Epithelial cell of esophagus (primary cell): ENCODE measurements at regions not wholly inside any gene's neighbourhood (a gene's known extent, or its start where the extent isn't known, plus 50 kb on each side); places are given as distances from the start of the nearest gene placed in this dataset.

Source experiments
- DNase-seq: peaks from one replicate; pipeline ENCODE4 v3.0.0; 2010; ENCODE audit warnings: low read depth
- H3K4me3 ChIP-seq: 2 replicates; pipeline ENCODE4 v1.5.1; 2011; ENCODE audit warnings: mild to moderate bottlenecking, low read length, control low read depth
- TF ChIP-seq, protein P1 (sequence below): IDR thresholded peaks from 2 replicates; pipeline ENCODE4 v1.5.1; 2011; ENCODE audit warnings: low read depth, mild to moderate bottlenecking, low read length, control low read depth, inconsistent platforms; ENCODE audit not compliant: insufficient read depth; ENCODE audit errors: missing control alignments

DNA sequence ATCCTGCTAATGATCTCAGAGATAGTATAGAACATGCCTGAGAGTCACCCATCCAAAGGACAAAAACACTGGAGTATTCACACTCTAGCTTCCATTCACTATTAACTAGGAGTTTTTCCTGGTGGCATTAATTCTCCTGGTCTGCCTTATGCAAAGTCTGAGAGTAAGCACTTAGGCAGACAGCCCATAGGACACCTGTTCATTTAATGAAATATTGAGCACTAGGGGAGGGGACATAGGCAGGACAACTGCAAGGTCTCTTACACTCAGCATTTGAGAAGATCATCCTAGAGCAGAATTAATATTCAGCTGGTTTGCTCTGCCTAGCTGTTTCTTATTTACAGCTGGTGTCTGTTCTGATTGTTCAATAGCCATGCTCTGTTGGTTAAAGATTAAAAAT lies 508.5 kb downstream of the CENPC start:
- TF ChIP-seq, protein P1, sequence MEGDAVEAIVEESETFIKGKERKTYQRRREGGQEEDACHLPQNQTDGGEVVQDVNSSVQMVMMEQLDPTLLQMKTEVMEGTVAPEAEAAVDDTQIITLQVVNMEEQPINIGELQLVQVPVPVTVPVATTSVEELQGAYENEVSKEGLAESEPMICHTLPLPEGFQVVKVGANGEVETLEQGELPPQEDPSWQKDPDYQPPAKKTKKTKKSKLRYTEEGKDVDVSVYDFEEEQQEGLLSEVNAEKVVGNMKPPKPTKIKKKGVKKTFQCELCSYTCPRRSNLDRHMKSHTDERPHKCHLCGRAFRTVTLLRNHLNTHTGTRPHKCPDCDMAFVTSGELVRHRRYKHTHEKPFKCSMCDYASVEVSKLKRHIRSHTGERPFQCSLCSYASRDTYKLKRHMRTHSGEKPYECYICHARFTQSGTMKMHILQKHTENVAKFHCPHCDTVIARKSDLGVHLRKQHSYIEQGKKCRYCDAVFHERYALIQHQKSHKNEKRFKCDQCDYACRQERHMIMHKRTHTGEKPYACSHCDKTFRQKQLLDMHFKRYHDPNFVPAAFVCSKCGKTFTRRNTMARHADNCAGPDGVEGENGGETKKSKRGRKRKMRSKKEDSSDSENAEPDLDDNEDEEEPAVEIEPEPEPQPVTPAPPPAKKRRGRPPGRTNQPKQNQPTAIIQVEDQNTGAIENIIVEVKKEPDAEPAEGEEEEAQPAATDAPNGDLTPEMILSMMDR, result no peak
- H3K4me3 ChIP-seq, result no peak overlapping the region
- DNase-seq, result no peak

DNA sequence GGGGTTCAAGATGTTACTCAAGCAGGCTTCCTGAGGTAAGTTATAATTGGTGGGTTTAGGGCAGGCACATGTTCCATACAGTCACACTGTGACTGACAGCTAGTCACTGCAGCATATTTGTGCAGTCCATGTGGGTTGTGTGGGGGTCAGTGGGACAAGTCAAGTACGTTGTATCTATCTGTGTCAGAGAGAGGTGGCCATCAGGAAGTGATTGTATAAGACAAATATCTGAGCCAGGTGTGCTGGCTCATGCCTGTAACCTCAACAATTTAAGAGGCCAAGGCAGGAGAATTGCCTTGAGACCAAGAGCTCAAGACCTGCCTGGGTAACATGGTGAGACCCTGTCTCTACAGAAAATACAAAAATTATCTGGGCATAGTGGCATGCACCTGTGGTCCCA lies 509.3 kb downstream of the CENPC start:
- H3K4me3 ChIP-seq, result no peak overlapping the region
- peak; percentile 34 for DNase-seq
- TF ChIP-seq, protein P1, result no peak

DNA sequence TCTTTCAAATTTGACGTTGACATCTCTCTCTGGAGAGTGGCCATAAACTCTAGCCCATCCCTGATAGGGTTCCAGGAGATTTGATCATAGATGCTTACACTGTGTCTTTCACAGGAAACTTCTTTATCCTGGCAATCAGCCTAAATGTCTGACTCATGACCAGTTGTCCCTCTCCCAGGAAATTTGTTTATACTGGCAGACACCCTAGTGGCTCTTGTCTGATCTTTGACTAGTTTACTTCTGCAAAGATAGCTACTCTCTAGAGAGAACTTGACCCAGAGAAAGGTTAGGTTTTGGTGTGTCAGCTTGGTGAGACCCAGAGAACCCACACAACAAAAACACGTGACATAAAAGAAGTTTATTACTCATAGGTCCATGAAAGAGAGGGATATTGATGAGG lies 509.8 kb downstream of the CENPC start:
- H3K4me3 ChIP-seq, result no peak overlapping the region
- peak; percentile 86 for DNase-seq

DNA sequence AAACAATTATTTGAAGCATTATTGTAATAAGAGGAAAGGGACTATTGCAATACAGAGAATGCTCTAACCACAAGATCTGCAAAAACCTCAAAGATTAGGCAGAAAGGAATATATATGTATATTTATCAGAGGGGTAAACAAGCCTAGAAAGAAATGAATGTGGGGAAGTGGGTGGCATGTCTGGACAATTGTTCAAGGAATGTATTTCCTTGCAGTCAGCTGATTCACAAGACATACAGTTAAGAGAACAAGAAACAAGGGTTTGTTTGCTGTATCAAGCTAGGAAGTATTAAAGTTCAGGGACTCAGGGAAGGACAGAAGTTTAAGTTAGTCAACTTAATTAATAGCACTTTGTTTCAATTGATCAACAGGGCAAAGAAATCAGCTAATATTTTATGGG lies 514.7 kb downstream of the CENPC start:
- H3K4me3 ChIP-seq, result no peak overlapping the region
- peak; percentile 78 for DNase-seq
- TF ChIP-seq, protein P1, result no peak

More for the DNA sequence above, 509.8 kb downstream of the CENPC start:
- TF ChIP-seq, protein P1, result no peak

DNA sequence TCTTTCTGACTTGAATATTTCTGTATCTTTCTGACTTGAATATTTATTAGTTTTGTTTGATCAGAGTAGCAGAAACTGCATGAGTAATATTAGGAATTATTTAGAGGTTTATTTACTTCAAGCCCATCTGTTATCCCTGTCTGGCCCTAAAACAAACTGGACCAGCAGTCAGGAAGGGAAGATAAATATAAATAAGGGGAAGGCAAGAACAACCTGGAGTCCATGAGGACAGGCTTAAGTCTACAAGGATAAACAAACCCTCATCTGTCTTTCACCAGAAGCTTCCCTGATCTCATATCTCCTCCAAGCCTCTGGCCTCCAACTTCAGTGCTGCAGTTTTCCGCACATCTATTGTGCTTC lies 524.9 kb downstream of the CENPC start:
- H3K4me3 ChIP-seq, result no peak overlapping the region
- DNase-seq, result no peak
- TF ChIP-seq, protein P1, result no peak

DNA sequence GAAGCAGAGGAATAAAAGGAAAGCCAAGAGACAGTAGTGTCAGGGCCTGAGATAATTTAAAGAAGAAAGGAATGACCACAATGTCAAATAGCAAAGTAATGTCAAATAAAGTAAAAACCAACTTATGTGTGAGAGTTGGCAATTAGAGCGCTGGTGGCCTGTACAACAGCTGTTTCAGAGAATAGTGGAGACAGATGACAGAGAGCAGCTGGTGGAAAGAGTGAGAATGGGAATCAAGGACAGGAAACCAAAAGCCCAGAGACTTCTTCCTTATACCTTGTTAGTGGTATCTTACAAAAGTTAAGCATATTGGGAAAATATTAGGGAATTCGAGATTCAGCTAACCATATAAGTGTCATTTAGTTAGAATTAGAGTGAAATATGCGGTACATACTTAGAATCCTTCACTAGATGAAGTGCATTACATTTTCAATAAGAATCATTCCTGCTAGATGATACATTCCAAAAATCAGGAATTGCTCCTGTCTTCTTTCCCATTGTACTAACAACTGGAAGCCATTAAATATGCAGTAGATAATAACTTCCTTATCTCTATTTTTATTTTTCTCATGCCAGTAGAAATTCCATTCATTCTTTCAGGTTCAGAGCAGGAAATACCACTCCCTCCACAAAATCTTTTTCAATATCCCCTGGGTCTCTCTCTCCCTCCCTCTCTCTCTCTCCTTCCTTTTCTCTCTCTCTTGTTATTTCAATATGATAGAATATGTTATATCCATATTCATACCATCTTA lies 525.4 kb downstream of the CENPC start:
- H3K4me3 ChIP-seq, result no peak overlapping the region
- TF ChIP-seq, protein P1, result no peak
- no peak for DNase-seq

DNA sequence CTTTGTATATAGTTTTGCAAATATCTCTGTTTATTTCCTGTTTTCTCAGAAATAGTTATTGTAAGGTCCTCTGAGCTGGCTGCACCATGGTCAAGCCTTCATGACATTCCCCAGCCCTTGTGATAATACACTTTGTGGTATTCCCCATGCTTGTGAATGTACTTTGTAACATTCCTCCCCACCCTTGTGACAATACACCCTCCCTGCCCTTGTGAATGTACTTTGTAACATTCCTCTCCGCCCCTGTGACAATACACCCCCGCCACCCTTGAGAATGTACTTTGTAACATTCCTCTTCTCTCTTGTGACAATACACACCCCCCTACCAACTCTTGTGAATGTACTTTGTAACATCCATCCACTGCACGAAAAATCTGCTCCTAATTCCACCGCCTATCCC lies 530.7 kb downstream of the CENPC start:
- TF ChIP-seq, protein P1, result no peak
- no peak for DNase-seq
- no peak overlapping the region for H3K4me3 ChIP-seq
